ENCODE measurements at regions not wholly inside any gene's neighbourhood (a gene's known extent, or its start where the extent isn't known, plus 50 kb on each side); places are given as distances from the start of the nearest gene placed in this dataset.

GRCh38 chr9:99557816-99558215 lies 263.9 kb upstream of the NR4A3 start:
- DNase-seq (ENCODE audit: low read depth in 1 of 2, low spot score in 1 of 2): no peak
- no peak overlapping the region for H3K4me3 ChIP-seq
- ATAC-seq: no peak
- POLR2A ChIA-PET: no interaction called here
- TF ChIP-seq MYC (IDR thresholded peaks at IDR 0.05; ENCODE audit: borderline replicate concordance, low read length): no peak
- TF ChIP-seq HDAC2 (IDR thresholded peaks at IDR 0.05): no peak
- H3K9me3 ChIP-seq: no peaks in the 10 kb centered on the region
- no peak for FAIRE-seq
- H3K27ac ChIP-seq: no peak overlapping the region
- H3K4me2 ChIP-seq: no peak overlapping the region
- CTCF ChIA-PET: no interaction called here
- H3K4me1 ChIP-seq: no peaks in the 10 kb centered on the region
- 11% methylated on average over 2 of the region's 2 CpGs for WGBS (ENCODE audit: missing lambda C conversion rate)

DNA sequence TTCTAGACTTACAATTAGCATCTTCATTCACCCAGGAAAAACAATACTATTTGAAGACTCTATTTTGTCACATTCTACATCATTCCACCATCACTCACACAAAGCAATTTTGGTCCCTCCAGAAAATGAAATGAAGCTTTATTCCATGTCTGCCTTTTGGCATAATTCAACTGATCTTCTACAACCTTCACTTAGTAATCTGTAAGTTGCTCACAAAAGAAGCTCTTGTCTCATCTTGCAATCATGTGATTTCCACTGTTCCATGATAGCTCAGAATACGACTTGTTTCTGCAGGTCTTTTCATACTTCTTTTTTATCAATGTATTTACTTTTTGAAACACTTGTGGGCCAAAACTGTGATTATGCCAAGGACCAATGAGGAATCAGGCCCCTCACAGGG lies 261.9 kb upstream of the NR4A3 start:
- H3K27ac ChIP-seq: no peak overlapping the region
- WGBS (ENCODE audit: missing lambda C conversion rate): 0% methylated on average over 1 of the region's 1 CpG
- no peak for DNase-seq (ENCODE audit: low read depth in 1 of 2, low spot score in 1 of 2)
- CTCF ChIA-PET: no interaction called here
- TF ChIP-seq NR3C1 (IDR thresholded peaks at IDR 0.05) (no peak), BHLHE40 (IDR thresholded peaks at IDR 0.05; ENCODE audit: low read depth, low read length) (no peak), SREBF2 (IDR thresholded peaks at IDR 0.05) (no peak), RNF2 (IDR thresholded peaks at IDR 0.05; ENCODE audit: borderline replicate concordance, low read depth) (no peak), HEYL (CRISPR knock-in tag; IDR thresholded peaks at IDR 0.05) (no peak), ESRRA (IDR thresholded peaks at IDR 0.05; ENCODE audit: borderline replicate concordance, low read length) (no peak), FOSL2 (IDR thresholded peaks at IDR 0.05) (no peak), FOSL2 (CRISPR knock-in tag; IDR thresholded peaks at IDR 0.05) (no peak), EHMT2 (IDR thresholded peaks at IDR 0.05; ENCODE audit: low read depth) (no peak), JUNB (IDR thresholded peaks at IDR 0.05) (no peak)
- TF ChIP-seq, protein P1, sequence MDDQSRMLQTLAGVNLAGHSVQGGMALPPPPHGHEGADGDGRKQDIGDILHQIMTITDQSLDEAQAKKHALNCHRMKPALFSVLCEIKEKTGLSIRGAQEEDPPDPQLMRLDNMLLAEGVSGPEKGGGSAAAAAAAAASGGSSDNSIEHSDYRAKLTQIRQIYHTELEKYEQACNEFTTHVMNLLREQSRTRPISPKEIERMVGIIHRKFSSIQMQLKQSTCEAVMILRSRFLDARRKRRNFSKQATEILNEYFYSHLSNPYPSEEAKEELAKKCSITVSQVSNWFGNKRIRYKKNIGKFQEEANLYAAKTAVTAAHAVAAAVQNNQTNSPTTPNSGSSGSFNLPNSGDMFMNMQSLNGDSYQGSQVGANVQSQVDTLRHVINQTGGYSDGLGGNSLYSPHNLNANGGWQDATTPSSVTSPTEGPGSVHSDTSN (IDR thresholded peaks at IDR 0.05): no peak
- no peaks in the 10 kb centered on the region for H3K4me1 ChIP-seq
- POLR2A ChIA-PET: no interaction called here
- no peak overlapping the region for H3K4me2 ChIP-seq
- ATAC-seq: no peak
- H3K9me3 ChIP-seq: no peaks in the 10 kb centered on the region
- no peak for FAIRE-seq
- H3K4me3 ChIP-seq: no peak overlapping the region

DNA sequence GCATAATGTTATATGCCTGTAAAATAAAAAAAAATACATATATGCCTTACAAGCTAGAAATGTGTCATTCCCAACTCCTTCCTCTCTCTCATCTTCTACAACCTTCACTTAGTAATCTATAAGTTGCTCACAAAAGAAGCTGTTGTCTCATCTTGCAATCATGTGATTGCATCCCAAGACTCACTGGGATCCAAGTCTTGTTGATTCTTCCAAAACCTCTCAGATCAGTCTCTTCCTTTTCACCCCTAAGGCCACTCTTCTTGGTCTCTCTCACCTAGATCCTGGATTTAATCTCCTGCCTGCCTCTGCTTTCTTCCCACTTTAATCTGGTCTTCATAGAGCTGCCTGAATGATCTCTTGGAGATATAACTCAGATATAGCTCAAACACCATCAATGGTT lies 261.1 kb upstream of the NR4A3 start:
- H3K4me1 ChIP-seq: no peaks in the 10 kb centered on the region
- ChIA-PET CTCF (interaction anchor here (0.6 to 1.4 kb wide), 3 partner anchors 10 to 662 kb away, joined by 3 read pairs; no protein-coding TSS in a partner anchor), POLR2A (no interaction called here)
- no peak for TF ChIP-seq SMC3 (IDR thresholded peaks at IDR 0.05)
- no peak for TF ChIP-seq JUNB (IDR thresholded peaks at IDR 0.05)
- TF ChIP-seq CTCF (IDR thresholded peaks at IDR 0.05): no peak
- no peak for TF ChIP-seq ESRRA (IDR thresholded peaks at IDR 0.05; ENCODE audit: borderline replicate concordance, low read length)
- no peak for TF ChIP-seq MAX (IDR thresholded peaks at IDR 0.05)
- TF ChIP-seq, protein P2, sequence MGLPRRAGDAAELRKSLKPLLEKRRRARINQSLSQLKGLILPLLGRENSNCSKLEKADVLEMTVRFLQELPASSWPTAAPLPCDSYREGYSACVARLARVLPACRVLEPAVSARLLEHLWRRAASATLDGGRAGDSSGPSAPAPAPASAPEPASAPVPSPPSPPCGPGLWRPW (IDR thresholded peaks at IDR 0.05): no peak
- TF ChIP-seq RNF2 (IDR thresholded peaks at IDR 0.05; ENCODE audit: borderline replicate concordance, low read depth): no peak
- no peak for TF ChIP-seq REST (IDR thresholded peaks at IDR 0.05)
- H3K4me2 ChIP-seq: no peak overlapping the region
- H3K9me3 ChIP-seq: no peaks in the 10 kb centered on the region
- no peak overlapping the region for H3K27ac ChIP-seq
- no peak overlapping the region for H3K4me3 ChIP-seq
- FAIRE-seq: no peak
- ATAC-seq: no peak
- DNase-seq (ENCODE audit: low read depth in 1 of 2, low spot score in 1 of 2): no peak
